Ishikawa (cell line): ENCODE measurements at regions not wholly inside any gene's neighbourhood (a gene's known extent, or its start where the extent isn't known, plus 50 kb on each side); places are given as distances from the start of the nearest gene placed in this dataset.

Experiments used
- CEBPB ChIP-seq: IDR thresholded peaks from 2 replicates; pipeline ENCODE4 v1.6.1; 2012
- CREB1 ChIP-seq: IDR thresholded peaks from 2 replicates; pipeline ENCODE4 v1.6.1; 2012; ENCODE audit warnings: low read depth
- EGR1 ChIP-seq: IDR thresholded peaks from 2 replicates; pipeline ENCODE4 v1.6.1; 2012
- EP300 ChIP-seq: IDR thresholded peaks from 2 replicates; pipeline ENCODE4 v1.6.1; 2012; ENCODE audit warnings: borderline replicate concordance
- FOXM1 ChIP-seq: IDR thresholded peaks from 2 replicates; pipeline ENCODE4 v1.6.1; 2012; ENCODE audit warnings: low read depth, borderline replicate concordance
- NFIC ChIP-seq: IDR thresholded peaks from 2 replicates; pipeline ENCODE4 v1.6.1; 2012
- RAD21 ChIP-seq: IDR thresholded peaks from 2 replicates; pipeline ENCODE4 v1.6.1; 2012; ENCODE audit warnings: low read depth
- TAF1 ChIP-seq: IDR thresholded peaks from 2 replicates; pipeline ENCODE4 v1.6.1; 2012; ENCODE audit warnings: low read depth, mild to moderate bottlenecking
- TCF12 ChIP-seq: IDR thresholded peaks from 2 replicates; pipeline ENCODE4 v1.6.1; 2012; ENCODE audit warnings: low read depth
- TEAD4 ChIP-seq: IDR thresholded peaks from 2 replicates; pipeline ENCODE4 v1.6.1; 2012
- USF1 ChIP-seq: IDR thresholded peaks from 2 replicates; pipeline ENCODE4 v1.6.1; 2012
- YY1 ChIP-seq: IDR thresholded peaks from 2 replicates; pipeline ENCODE4 v1.6.1; 2012; ENCODE audit warnings: low read depth
- ZBTB7A ChIP-seq: IDR thresholded peaks from 2 replicates; pipeline ENCODE4 v1.6.1; 2012; ENCODE audit warnings: low read depth
- TF ChIP-seq, protein P1 (sequence below): IDR thresholded peaks from 2 replicates; pipeline ENCODE4 v1.6.1; 2012; ENCODE audit warnings: low read depth, mild to moderate bottlenecking
- TF ChIP-seq, protein P2 (sequence below): IDR thresholded peaks from 2 replicates; pipeline ENCODE4 v1.6.1; 2012

DNA sequence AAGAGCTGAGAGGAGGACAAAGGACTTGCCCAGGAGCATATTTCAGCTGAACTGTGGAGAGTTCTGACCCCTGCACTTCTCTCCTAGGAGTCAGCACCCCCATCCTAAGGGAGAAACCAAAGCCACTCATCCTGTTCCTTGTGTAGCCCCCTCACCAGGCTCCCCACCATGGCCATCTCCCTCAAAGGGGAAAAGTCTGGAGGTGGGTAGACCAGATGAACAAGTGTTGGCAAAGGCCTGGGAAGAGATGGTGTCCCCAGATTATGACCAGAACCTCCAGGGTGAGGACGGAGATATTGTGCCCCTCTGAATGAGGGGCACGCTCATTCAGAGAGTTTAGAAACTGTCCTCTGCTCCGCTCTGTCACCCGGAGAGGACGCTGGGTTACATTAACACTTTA lies 880.0 kb downstream of the BRD1 start:
- TF ChIP-seq EP300 (no peak), TCF12 (no peak), RAD21 (no peak), ZBTB7A (no peak), CREB1 (no peak), CEBPB (no peak), TEAD4 (no peak), USF1 (no peak), TAF1 (no peak), FOXM1 (no peak), YY1 (no peak), EGR1 (no peak), NFIC (no peak)
- TF ChIP-seq, protein P1, sequence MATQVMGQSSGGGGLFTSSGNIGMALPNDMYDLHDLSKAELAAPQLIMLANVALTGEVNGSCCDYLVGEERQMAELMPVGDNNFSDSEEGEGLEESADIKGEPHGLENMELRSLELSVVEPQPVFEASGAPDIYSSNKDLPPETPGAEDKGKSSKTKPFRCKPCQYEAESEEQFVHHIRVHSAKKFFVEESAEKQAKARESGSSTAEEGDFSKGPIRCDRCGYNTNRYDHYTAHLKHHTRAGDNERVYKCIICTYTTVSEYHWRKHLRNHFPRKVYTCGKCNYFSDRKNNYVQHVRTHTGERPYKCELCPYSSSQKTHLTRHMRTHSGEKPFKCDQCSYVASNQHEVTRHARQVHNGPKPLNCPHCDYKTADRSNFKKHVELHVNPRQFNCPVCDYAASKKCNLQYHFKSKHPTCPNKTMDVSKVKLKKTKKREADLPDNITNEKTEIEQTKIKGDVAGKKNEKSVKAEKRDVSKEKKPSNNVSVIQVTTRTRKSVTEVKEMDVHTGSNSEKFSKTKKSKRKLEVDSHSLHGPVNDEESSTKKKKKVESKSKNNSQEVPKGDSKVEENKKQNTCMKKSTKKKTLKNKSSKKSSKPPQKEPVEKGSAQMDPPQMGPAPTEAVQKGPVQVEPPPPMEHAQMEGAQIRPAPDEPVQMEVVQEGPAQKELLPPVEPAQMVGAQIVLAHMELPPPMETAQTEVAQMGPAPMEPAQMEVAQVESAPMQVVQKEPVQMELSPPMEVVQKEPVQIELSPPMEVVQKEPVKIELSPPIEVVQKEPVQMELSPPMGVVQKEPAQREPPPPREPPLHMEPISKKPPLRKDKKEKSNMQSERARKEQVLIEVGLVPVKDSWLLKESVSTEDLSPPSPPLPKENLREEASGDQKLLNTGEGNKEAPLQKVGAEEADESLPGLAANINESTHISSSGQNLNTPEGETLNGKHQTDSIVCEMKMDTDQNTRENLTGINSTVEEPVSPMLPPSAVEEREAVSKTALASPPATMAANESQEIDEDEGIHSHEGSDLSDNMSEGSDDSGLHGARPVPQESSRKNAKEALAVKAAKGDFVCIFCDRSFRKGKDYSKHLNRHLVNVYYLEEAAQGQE: no peak
- TF ChIP-seq, protein P2, sequence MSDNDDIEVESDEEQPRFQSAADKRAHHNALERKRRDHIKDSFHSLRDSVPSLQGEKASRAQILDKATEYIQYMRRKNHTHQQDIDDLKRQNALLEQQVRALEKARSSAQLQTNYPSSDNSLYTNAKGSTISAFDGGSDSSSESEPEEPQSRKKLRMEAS: no peak

DNA sequence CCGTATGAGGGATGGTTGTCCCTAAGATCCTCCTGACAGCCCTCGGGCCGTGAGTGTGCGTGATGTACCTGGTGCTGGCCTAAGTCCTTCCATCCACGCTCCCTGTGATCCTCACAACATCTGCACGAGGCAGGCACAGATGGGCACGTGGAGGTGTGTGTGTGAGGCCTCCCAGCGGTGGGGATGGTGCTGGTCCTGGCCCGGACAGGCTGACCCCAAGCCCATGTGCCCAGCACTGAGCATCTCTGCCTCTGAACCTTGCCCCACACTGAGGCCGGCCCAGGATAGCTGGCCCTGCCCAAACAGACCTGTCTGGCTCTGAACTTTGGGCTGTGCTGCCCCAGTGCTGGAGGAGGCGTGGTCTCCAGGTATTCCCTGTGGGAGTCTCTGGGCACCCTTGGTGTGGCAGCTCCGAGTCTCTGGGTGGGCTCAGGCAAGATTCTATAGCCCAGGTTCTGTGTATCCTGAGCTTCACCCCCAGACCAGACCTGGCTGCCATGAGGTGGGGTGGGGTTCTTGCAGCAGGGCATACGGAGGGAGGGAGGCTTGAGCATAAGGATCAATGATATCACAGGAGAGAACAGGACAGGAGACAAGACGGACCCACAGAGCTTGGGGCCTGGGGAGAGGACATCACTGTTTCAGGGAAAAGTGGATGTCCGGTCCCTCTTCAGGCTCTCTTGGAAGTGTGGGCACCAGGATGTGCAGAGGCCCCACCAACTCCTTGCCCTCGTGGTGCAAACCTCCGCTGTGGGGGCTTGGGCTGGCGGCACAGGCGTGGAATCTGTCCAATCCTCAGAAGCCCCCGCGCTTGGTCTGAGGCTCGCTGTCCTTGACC lies 881.8 kb downstream of the BRD1 start:
- TF ChIP-seq TEAD4 (no peak), TAF1 (no peak), CEBPB (no peak), EGR1 (no peak), RAD21 (no peak), YY1 (no peak), TCF12 (no peak)
- TF ChIP-seq, protein P1: no peak
- TF ChIP-seq, protein P2: no peak

DNA sequence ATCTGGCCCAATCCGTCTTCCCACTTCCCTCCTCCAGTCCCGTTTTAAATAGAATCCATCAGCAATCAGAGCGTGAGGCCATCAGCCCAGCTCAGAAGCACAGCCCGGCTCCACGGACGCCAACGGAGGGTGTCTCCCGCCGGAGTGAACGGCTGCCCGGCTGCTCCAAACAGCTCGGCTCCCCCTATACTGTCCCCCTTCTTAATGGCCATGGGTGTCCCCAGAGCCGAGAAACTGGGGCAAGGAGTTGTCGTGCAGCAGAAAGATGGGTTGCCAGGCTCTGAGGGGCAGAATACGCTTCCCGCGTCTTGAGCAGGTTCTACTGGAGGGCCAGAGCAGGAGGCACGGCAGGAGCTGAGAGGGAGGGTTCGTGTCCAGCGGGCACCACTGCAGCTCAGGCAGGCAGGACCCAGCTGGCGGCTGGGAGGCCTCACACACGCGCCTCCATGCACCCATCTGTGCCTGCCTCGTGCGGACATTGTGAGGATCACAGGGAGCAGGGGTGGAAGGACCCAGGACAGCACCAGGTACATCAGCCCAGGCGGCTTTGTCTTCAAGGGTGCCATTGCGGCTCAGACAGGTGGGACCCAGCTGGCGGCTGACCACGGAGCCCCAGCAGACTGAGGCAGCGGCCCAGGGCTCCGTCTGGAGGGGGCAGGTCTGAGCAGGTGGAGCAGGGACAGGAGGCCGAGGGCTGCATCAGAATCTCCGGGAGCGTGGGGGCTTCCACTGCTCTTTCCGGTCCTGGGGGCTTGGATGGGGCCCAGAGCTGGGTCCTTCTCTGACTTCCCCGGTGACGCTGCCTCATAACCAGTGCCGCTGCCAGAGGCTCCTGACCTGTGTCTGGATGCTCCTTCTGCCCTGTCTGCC lies 882.7 kb downstream of the BRD1 start:
- TF ChIP-seq NFIC (no peak), CEBPB (no peak), TAF1 (no peak), CREB1 (no peak), YY1 (no peak), TEAD4 (no peak), FOXM1 (no peak), TCF12 (no peak), EGR1 (no peak), USF1 (no peak), RAD21 (no peak), ZBTB7A (no peak), EP300 (no peak)
- TF ChIP-seq, protein P2: no peak
- TF ChIP-seq, protein P1: no peak
